Stimulated activated CD4-positive, alpha-beta T cell treated with anti-CD3 and anti-CD28 coated beads, TNF-alpha, amount 100 ng/mL, for 4 hours (primary cell): ENCODE measurements at regions not wholly inside any gene's neighbourhood (a gene's known extent, or its start where the extent isn't known, plus 50 kb on each side); places are given as distances from the start of the nearest gene placed in this dataset.
"Not testable (repeated sequence)": the region's sequence is repeated elsewhere in the genome, so short reads cannot be mapped to it uniquely, and the experiment has no call there.

Experiments used
- DNase-seq, 3 experiments: peaks; one replicate each; pipeline ENCODE4 v3.0.0-alpha.2; 2020; ENCODE audit warnings: low read depth in 3 of 3

DNA sequence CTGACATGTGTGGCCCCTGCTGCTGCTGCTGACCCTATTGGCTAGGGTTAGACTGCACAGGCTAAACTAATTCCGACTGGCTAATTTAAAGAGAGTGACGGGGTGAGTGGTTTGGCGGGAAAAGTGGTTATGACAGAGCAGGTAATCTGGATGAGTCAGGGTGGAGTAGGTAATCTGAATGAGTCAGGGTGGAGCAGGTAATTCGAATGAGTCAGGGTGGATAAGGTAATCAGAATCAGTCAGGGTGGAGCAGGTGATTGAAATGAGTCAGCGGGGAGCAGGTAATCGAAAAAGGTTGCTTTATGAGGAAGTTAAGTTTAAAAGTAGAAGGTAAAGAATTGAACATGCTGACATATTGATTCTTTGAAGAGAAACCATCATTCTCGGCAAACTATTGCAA lies 683.3 kb downstream of the REEP3 start:
- DNase-seq, result not testable (repeated sequence)

DNA sequence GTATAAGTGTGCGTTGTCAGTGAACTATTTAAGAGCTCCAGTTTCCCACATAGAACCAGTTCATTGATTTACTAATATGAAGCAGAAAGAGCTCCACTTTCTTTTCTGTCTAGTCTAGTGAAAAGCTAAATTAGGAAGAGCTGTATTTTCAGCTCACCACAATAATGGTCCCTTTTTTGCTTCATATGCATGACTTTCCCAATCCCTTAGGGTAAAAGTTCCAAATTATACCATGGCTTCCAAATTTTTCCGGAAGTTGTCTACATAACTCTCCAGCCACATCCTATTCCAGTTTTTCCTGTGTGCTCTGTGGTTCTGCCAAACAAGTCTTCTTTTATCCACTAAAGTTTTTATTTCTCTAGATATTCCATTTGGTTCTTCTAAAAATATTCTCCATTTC lies 685.2 kb downstream of the REEP3 start:
- DNase-seq, result no peak

DNA sequence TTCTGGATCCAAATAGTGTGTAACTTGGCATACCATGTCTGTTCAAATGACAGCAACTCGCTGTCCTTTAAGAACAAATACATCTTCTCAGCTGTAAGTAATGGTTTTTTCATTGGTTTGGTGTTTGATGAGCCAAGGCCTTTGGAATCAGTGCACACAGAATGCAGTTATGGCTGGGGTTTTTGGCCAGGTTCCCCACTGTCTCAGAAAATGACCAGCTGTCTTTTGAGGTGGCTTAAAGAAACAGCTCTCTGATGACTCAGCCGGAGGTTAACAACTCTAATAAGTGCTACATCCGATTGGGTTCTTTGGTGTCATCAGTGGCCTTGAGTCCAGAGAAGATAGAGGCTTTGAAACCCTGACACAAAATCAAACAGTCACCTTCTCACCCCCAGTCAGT lies 688.4 kb downstream of the REEP3 start:
- DNase-seq, result no peak

DNA sequence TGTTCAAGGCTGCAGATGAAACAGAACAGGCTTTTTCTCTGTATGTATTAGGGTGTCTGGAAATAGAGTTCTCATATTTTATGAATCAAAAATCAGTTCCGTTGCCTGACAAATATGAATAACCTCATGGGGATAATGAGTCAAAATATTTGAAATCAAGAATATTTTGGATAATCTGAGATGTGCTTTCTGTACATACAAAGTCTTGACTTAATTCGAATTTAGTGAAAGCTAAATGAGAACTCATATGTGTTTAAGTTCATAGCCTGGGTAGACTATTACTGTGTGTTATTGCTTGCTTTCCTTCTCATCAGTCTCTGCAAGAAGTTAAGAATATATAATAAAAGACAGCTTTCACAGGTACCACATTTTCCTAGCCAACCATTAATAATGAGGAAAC lies 689.0 kb downstream of the REEP3 start:
- DNase-seq, result no peak

DNA sequence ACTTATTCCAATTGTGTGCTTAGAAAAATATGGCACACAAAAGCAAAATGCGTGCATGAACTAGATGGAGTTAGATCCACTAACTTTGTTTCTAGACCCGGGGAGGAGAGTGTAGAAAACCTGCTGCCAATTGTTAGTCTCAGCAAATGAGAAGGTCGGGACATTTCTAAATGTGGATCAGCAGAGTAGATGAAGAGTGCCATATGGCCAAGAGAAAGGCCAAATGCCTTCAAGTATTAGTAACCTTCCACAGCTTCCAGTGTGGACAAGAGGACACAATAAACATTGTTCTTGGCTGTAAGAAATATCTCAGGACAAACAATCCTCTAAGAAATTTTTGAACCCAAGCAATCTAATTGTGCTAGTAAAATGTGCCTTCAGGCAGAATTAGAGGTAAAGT lies 690.3 kb downstream of the REEP3 start:
- no peak for DNase-seq

DNA sequence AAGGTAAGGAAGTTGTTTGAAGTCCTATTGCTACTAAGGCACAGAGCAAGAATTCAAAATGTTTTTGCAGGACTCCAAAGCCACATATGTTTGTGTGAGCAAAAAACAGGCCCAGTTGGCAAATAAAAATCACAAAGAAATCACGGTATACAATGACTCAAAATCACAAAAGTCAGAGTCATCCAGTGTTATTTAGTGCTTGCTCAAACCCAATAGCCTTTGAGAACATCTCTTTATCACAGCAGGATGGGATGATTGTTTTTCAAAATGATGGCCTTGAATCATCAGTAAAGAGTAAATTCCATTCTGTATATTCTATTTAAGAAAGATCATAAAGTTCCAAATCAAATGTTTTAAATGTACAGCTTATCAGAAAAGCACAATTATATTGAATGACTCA lies 693.9 kb downstream of the REEP3 start:
- no peak for DNase-seq

DNA sequence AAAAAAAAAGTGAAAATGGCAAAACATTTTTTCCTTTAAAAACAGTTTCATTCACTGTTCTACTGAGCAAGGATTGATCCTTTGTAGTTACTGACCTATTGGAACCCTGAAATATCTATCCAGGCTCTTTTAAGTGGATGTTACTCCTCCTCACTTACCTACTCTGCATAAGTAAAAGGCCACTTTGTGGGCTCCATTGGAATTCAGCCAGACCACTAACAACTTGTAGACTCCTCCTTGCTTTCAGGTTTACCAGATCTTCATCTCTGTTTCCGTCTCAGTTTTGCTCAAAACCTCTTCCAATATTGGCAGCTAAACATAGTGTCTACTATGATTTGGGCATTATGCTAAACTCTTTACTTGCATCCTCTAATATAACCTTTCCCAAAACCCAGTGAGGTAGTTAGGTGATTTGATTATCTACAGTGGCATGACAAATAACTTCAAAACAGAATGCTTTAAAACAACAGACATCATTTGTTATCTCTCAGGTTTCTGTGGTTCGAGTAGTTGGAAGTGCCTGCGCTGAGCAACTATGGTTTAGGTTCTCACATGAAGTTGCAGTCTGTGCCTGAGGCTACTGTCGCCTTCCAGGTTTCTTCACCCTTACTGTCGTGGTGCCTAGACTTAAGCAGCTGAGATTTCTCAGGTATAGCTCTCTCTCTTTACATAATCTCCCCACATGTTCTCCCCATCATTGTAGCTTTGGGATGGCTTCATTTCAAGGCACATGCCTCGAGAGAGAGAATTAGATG lies 698.2 kb downstream of the REEP3 start:
- no peak for DNase-seq

DNA sequence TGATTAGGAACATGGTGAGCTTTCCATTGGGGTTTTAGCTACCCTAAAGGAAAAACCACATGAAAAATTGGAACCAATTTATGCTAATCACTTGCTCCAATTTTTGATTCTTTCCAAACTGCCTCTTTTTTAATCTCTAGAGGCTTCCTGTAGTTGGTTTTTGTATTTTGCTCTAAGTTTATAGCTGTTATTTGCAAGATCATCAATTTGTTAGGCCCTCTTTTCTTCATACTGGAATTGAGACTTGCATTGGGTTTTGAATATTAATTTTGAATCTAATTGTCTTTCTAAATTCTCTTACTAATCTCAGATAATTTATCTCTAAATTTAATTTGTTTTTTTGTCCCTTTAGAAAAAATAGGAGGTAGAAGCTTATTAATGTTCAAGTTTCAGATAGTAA lies 713.3 kb downstream of the REEP3 start:
- DNase-seq, result no peak

DNA sequence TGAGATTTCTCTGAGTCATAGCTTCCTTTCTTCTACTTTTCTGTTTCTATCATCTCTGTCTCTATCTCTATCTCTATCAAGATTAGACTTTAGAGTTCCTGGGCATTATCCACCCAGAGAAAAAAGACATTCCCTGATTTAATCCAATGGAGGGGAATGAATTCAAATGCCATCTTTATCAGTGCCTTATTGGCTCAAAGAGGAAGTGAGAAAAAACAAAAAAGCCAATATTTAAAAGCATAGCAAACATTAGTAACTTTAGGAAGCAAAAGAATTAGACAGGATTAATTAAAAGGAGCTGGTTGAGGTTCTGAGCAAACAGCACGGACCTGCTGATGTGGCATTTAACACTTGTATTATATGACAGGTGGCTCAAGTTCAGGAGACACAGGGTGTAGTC lies 736.5 kb downstream of the REEP3 start:
- DNase-seq, result no peak

DNA sequence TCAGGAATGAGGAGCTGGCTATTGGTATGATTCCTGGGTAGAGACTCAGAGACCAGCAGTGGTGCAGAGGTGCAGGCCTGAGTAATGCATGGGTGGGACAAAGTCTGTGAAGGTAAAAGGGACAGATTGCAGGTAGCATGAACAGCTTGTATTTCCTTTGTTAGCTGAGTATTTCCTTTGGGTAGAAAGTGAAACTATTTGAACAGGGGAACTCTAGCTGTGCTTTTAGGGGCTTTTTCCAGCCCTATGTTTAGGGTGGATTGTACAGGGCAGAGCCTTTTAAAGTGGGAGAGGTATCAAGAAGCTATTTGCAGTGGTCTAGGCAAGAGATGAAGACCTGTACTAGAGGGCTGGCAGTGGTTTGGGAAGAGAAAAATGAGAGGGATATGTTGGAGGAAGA lies 739.9 kb downstream of the REEP3 start:
- DNase-seq, result no peak

DNA sequence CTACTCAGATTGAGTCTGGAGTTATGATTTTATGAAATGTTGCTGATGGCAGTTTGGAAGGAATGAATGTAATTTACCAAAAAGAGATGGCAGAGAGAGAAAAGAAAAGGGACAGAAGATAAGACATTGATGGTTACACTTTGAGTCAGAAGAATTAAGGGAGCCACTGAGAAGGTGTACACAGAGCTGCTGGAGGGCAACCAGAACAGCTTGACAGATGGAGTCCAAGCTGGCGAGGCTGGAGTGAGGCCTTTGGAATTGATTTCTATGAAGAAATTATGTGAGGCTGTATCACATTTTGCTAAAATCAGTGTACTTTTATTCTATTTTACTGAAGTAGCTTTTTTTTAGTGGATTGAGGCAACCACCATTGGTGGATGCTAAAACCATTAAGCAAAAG lies 740.5 kb downstream of the REEP3 start:
- DNase-seq, result no peak

DNA sequence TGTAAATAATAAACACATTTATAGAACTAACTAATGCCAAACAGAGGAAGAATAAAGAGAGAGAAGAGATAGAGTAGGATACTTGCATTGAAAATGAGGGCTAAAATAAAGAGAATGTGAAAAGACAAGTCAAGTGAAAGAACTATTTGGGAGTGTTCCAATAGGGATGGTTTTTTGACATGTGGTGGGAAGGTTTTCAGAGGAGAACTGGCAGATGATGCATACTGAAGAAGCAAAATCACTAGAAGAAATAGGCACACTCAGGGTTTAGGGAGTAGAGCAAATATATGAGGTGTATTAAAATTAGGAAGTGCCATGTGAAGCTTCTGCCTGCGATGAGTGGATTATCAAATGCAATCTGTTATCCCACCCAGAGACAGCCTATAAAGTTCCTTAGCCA lies 744.8 kb downstream of the REEP3 start:
- DNase-seq, result no peak

DNA sequence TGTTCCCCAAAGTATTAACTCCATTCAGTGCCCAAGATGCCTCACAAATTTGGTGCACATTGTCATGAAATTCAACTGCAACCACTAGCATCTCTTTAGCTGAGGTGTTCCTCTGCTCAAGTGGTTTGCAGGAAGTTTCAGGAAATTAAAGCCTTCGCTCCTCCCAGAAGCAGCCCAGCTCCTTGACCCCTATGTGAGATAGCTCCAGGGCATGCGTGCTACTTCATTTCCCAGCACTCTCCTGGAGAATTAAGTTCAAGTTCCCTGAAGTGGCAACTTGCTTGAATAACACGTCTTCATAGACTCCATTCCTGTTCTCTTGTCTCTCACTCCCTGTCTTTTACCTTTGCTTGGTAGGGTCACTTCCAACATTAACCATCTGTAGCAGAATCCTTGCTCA lies 750.3 kb downstream of the REEP3 start:
- no peak for DNase-seq

DNA sequence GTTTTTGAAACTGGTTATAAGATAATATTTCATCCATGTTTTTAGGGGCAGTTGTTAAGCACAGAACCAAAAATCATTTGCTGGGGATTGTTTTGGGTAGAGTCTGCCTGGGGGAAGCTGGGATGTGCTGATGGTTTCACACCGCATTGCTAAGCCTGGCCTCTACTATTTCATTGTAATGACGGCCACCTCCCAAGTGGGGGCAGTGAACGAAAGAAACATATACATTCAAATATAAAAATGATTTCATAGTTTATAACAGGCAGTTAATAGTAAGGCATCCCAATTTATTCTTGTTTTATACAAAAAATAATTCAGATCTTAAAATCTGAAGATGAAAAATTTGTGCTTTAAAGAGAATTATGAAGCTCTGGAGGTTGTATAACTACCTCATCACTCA lies 750.8 kb downstream of the REEP3 start:
- DNase-seq, result no peak

DNA sequence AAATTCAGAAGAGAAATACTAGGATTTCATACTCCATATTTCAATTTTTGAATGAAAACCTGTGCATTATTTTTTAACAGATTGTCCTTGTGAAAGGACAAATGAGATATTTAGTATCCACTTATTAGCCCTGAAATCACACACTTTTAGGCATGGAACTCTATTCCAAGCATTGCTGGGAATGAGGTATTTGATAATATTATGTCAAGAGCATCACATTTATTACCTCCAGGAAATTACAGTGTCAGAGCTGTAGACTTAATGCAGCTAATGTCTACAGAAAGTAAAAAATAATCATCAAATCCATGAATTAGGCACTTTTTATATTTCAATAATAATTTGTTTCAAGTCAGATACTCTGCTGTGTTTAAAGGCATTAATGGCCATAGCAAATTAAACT lies 753.8 kb downstream of the REEP3 start:
- no peak for DNase-seq

DNA sequence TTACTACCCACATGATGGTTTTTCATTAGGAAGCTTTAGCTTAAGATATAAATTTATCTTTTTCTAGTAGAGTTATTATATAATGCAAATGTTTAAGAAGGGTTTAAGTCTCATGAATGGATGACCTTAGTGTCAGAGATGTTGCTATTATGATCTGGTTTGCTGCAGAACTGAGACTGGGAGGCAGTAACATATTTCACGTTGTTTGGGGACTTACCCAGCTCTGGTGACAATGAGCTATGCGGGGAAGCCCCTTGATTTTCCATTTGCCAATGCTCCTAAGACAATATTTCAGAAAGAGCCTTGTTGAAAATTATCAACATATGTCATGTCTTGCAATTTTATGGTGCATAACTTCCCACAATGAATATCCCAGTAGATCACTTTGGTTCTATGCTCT lies 754.6 kb downstream of the REEP3 start:
- DNase-seq, result no peak

DNA sequence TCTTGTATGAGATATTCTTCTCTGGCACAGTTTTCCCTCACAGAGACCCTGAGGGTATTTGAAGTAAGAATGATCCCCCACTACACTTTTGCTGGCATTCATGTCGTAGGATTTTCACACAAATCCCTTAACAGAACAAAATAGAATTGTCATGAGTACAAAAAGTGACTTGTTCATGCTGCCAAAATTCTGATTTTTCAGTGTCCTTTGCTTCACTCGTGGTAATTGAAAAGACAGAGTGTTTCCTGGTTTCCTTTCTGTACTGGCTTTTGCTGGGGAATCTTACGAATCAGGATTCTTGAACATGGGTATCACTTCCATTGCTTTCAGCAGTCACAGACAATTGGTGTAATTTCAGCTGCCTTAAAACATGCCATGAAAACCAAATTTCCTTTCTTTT lies 756.3 kb downstream of the REEP3 start:
- no peak for DNase-seq

DNA sequence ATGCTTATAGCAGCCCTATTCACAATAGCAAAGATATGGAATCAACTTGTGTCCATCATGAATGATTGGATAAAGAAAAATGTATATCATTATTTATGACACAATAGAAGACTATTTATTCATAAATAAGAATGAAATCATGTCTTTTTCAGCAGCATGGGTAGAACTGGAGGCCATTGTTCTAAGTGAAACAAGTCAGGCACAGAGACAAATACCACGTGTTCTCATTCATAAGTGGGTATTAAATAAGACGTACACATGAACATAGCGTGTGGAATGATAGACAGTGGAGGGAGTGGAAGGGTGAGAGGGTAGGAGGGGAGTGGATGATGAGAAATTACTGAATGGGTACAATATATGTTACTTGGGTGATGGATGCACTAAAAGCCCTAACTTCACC lies 762.4 kb downstream of the REEP3 start:
- DNase-seq, result no peak

DNA sequence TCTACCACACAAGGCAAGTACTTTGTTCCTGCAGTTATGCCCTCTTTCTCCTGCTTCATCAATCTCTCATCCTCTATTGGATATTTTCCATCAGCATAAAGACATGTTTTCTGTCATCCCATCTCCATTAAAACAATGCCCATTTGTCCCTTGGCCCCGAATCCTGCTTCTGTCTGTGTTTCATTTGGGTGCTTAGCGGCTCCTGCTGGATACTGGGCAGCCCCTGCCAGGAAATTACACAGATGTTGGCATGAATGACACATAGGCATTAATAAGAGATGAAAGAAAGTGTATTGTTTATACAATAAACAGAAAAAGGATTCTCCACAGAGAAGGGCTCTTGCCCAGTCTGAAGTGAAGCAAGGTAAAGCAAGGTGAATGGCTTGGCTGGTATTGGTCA lies 765.3 kb downstream of the REEP3 start:
- no peak for DNase-seq

DNA sequence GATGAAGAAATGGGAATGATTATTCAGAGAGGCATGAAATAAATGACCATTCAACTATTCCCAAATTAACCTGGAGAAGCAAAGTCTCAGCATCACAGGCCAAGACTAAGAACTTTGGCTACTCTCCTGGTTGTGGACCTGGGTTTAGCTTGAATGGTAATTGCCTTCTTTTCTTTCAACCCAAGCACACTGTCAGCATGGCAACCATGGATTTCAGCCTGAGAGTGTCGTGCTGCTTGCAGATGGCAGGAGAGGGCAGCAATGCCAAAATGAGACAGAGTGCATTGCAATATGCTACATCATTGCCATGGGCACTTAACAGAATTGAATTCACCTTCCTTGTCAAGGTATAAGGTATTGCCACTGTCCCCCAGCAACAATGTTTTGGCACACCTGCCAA lies 767.2 kb downstream of the REEP3 start:
- DNase-seq, result no peak

DNA sequence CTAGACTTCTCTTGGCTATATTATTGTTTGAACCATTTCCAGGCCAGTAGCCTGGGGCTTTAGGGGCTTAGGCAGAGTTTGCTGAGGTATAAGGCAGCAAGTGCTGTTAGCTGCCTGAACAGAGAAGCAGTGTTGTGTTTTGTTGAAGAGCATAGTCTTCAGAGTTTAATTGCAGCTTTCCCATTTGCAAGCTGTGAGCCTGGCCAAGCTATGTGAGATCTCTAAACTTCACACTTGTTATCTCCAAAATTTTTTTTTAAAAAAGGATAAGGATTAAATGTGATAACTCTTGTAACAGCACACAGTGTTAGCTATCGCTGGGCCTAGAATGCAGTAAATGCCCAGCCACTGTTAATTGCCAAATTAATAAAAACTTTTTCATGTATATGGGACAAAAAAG lies 782.4 kb downstream of the REEP3 start:
- DNase-seq, result no peak

DNA sequence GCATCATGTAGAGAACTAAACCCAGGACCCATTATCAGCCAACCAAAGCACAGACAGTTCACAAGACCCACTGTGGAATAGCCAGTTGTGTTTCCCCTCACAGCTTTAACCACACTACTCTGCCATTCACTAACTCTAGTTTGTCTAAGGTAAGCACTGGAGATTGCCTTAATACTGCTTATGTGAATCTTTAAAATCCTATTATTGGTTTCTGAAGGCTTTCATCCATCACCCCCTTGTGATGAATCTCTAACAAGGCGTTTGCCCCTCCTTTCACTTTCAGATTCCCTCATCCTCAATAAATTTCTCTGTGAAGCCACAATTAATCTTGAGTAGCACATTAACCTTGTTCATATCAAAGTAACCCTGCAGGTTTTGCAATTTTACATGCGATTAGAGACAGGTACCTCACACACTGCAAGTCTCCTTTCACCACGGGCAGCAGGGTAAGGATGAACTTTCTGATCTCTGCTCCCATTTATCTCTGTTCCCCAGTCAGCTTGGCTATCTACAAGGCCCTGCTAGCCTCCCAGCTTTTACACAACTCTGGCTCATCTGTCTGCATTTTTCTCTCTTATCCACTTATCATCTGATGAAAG lies 785.6 kb downstream of the REEP3 start:
- no peak for DNase-seq

DNA sequence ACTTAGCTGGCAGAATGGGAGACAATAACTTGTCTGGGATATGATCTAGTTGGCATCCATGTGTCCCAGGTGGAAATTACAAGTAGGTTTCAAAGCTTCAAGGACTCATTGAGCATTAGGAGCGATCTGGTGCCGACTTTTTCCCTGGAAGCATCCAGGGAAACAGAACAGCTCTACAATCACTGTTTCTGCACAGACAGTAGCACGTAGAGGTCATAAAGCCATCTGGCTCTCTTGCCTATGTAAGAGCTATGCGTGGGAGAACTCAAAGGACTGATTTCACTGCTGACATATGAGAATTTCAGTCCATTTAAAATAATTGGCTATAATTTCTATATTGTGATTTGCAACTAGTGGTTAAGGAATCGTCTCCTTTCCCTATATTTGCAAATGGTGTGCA lies 791.7 kb downstream of the REEP3 start:
- DNase-seq, result no peak

DNA sequence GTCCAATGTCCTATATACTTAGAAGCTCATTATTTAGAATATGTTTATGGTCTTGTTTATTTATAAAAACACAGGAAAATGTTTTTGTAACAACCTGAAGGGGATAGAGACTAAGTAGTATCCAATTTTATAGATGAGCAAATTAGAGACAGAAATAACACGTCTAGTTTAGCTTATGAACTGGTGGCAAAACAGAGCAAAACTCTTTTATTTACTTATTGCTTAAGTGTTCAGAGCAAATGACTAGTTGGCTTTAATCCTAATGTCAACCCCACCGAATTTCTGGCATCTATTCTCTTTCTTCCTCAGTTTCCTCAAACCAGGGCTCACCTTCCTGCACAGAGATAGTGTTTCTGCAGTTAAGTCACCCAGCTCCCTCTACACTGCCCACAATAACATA lies 792.8 kb downstream of the REEP3 start:
- no peak for DNase-seq
